ENCODE measurements at regions not wholly inside any gene's neighbourhood (a gene's known extent, or its start where the extent isn't known, plus 50 kb on each side); places are given as distances from the start of the nearest gene placed in this dataset.
"Not testable (repeated sequence)": the region's sequence is repeated elsewhere in the genome, so short reads cannot be mapped to it uniquely, and the experiment has no call there.

DNA sequence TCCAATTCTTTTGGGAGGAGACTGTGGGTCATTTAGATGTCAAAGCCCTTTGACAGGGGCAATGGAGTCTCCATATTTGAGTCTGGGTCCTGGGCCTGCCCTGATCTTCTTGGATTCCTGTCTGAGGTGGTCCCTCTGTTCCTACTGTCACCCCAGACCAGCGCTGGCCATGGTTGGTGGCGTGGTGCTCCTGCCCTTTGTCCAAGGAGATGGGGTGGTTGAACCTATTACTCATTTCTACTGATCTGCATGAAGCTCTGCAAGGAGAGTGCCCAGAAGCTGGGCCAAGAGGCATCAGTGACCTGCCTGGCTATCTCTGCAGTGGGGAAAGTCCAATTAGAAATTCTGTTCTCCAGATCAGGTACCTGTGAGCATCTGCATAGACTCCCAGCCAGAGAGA is 355.6 kb upstream of the NUPR2 start:
- Mint-ChIP-seq H3K4me3 (no peak overlapping the region), H3K9me3 (peaks cover 93 to 97% of the 10 kb centered on the region in 2 experiments), H3K36me3 (ENCODE audit: insufficient read depth in 1 of 3, low read depth in 3 of 3) (peaks cover 4 to 26% (median 13%) of the 10 kb centered on the region in 3 experiments; a peak in 6 of 7 replicates), H3K27me3 (ENCODE audit: low read depth) (peaks cover 10% of the 10 kb centered on the region), H3K27ac (no peak overlapping the region), H3K4me1 (no peaks in the 10 kb centered on the region)
- Histone ChIP-seq H3K9ac (ENCODE audit: extremely low read depth, insufficient read length, low read length) (no peak overlapping the region), H3K27me3 (ENCODE audit: insufficient read depth, low read length) (no peaks in the 10 kb centered on the region), H3K4ac (ENCODE audit: low read depth, low read length) (no peak overlapping the region), H3K79me1 (ENCODE audit: insufficient read depth, low read depth, low read length, poor library complexity, severe bottlenecking) (no peaks in the 10 kb centered on the region), H2BK20ac (ENCODE audit: low read depth, low read length, poor library complexity, severe bottlenecking) (no peak overlapping the region), H3K56ac (ENCODE audit: insufficient read length, low read depth, low read length) (no peak overlapping the region), H3T11ph (ENCODE audit: low read length) (no peak overlapping the region), H2BK15ac (ENCODE audit: low read depth, low read length) (no peak overlapping the region), H2BK12ac (ENCODE audit: insufficient read length, low read depth, low read length) (no peak overlapping the region), H2BK5ac (ENCODE audit: insufficient read length, low read length) (no peak overlapping the region), H4K5ac (ENCODE audit: insufficient read length, low read depth, low read length) (no peak overlapping the region), H3K23ac (ENCODE audit: insufficient read length, low read depth, low read length) (no peak overlapping the region), H3K4me2 (ENCODE audit: insufficient read depth, insufficient read length, low read length) (no peak overlapping the region), H3K79me2 (ENCODE audit: insufficient read depth, low read length) (no peaks in the 10 kb centered on the region), H3K27ac (ENCODE audit: insufficient read length, low read depth, low read length) (no peak overlapping the region), H2AK5ac (ENCODE audit: insufficient read length, low read length) (no peak overlapping the region), H3K4me1 (ENCODE audit: insufficient read depth, low read length) (no peaks in the 10 kb centered on the region), H3K9me3 (ENCODE audit: control insufficient read depth, low read depth, low read length) (peaks cover 100% of the 10 kb centered on the region), H3K18ac (ENCODE audit: insufficient read length, low read depth, low read length) (no peak overlapping the region), H2BK120ac (ENCODE audit: low read depth, low read length, poor library complexity, severe bottlenecking) (no peak overlapping the region), H3K14ac (ENCODE audit: insufficient read depth, low read length) (no peak overlapping the region), H2AFZ (ENCODE audit: low read length) (no peak overlapping the region), H4K91ac (ENCODE audit: insufficient read length, low read depth, low read length) (no peak overlapping the region), H4K20me1 (ENCODE audit: control insufficient read depth, insufficient read depth, insufficient read length) (no peaks in the 10 kb centered on the region), H4K8ac (replicated peaks; ENCODE audit: insufficient read length, low read depth, low read length) (no peak overlapping the region), H3K23me2 (ENCODE audit: insufficient read length, low read depth, low read length, poor library complexity, severe bottlenecking) (no peaks in the 10 kb centered on the region)
- WGBS (ENCODE audit: extremely low coverage, insufficient read length, low lambda C conversion rate), result no CpG with 5 or more reads among the region's 2 CpGs
- DNase-seq, result no peak
- no peak for TF ChIP-seq CTCF (conservative IDR thresholded peaks at IDR 0.05)

GRCh38 chr7:56466607-56467525 is 350.6 kb upstream of the NUPR2 start:
- H2BK5ac ChIP-seq (ENCODE audit: insufficient read length, low read length); H3K23me2 ChIP-seq (ENCODE audit: insufficient read length, low read depth, low read length, poor library complexity, severe bottlenecking); H2BK12ac ChIP-seq (ENCODE audit: insufficient read length, low read depth, low read length); H2BK120ac ChIP-seq (ENCODE audit: low read depth, low read length, poor library complexity, severe bottlenecking); H3K23ac ChIP-seq (ENCODE audit: insufficient read length, low read depth, low read length); H3K79me1 ChIP-seq (ENCODE audit: insufficient read depth, low read depth, low read length, poor library complexity, severe bottlenecking); H3K27ac Mint-ChIP-seq; H3K14ac ChIP-seq (ENCODE audit: insufficient read depth, low read length); H3K4me1 Mint-ChIP-seq; H3K79me2 ChIP-seq (ENCODE audit: insufficient read depth, low read length); H3K4me1 ChIP-seq (ENCODE audit: insufficient read depth, low read length); H3K4me3 Mint-ChIP-seq; H2AK5ac ChIP-seq (ENCODE audit: insufficient read length, low read length); DNase-seq; H2AFZ ChIP-seq (ENCODE audit: low read length); H3K9ac ChIP-seq (ENCODE audit: extremely low read depth, insufficient read length, low read length); H3K27ac ChIP-seq (ENCODE audit: insufficient read length, low read depth, low read length); H3K27me3 Mint-ChIP-seq (ENCODE audit: low read depth); H3K4ac ChIP-seq (ENCODE audit: low read depth, low read length); H4K20me1 ChIP-seq (ENCODE audit: control insufficient read depth, insufficient read depth, insufficient read length); H3T11ph ChIP-seq (ENCODE audit: low read length); H2BK20ac ChIP-seq (ENCODE audit: low read depth, low read length, poor library complexity, severe bottlenecking); H4K8ac ChIP-seq (replicated peaks; ENCODE audit: insufficient read length, low read depth, low read length); H4K91ac ChIP-seq (ENCODE audit: insufficient read length, low read depth, low read length); H3K27me3 ChIP-seq (ENCODE audit: insufficient read depth, low read length); H3K18ac ChIP-seq (ENCODE audit: insufficient read length, low read depth, low read length); H4K5ac ChIP-seq (ENCODE audit: insufficient read length, low read depth, low read length); H2BK15ac ChIP-seq (ENCODE audit: low read depth, low read length); H3K56ac ChIP-seq (ENCODE audit: insufficient read length, low read depth, low read length); H3K4me2 ChIP-seq (ENCODE audit: insufficient read depth, insufficient read length, low read length): not testable (repeated sequence)
- Mint-ChIP-seq H3K36me3 (ENCODE audit: insufficient read depth in 1 of 3, low read depth in 3 of 3) (peaks cover 11 to 29% (median 20%) of the 10 kb centered on the region in 3 experiments; a peak in 6 of 7 replicates), H3K9me3 (peaks cover 95 to 96% of the 10 kb centered on the region in 2 experiments)
- no CpG with 5 or more reads among the region's 2 CpGs for WGBS (ENCODE audit: extremely low coverage, insufficient read length, low lambda C conversion rate)
- peaks cover 67% of the 10 kb centered on the region for H3K9me3 ChIP-seq (ENCODE audit: control insufficient read depth, low read depth, low read length)

Data from H9 (cell line).